ENCODE measurements at regions not wholly inside any gene's neighbourhood (a gene's known extent, or its start where the extent isn't known, plus 50 kb on each side); places are given as distances from the start of the nearest gene placed in this dataset.

DNA sequence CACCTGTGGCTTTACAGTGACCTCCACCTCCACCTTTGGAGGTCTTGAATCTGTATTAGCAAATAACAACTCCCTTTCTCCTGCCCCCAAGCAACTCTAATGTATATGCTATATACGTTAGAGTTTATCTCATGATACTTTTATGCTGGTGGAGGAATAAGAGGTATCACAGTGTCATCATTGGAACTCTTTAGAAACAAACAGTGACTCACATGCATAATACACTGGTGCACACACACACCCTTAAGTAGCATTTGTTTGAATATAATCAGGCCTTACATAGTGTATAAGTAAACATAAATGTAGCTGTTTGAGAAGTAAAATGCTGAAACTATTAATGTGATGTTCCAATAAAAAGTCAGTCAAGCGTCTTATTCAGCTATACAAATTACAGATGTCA lies 280.2 kb upstream of the C2CD4B start:
- no peak for DNase-seq

GRCh38 chr15:62446984-62447383 lies 281.9 kb upstream of the C2CD4B start:
- DNase-seq: no peak

DNA sequence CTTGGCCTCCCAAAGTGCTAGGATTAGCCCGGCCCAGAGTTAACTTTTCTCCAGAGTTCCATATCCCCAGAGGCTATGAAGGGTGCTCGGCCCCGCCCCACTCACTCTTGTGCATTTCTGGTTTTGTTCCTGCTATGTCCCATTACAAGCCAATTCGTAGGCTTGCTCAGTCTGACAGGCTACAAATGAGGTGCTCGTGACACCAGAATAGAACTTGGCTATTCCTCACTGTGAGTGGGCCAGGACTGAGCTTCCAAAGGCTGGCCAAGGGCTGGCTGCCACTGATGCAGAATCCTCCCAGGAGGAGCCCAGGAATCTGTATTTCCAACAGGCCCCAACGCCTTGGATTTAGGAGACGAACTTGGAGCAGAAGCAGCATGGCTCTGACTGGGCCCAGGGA lies 282.7 kb upstream of the C2CD4B start:
- DNase-seq: no peak

GRCh38 chr15:62449638-62450037 lies 284.6 kb upstream of the C2CD4B start:
- no peak for DNase-seq

DNA sequence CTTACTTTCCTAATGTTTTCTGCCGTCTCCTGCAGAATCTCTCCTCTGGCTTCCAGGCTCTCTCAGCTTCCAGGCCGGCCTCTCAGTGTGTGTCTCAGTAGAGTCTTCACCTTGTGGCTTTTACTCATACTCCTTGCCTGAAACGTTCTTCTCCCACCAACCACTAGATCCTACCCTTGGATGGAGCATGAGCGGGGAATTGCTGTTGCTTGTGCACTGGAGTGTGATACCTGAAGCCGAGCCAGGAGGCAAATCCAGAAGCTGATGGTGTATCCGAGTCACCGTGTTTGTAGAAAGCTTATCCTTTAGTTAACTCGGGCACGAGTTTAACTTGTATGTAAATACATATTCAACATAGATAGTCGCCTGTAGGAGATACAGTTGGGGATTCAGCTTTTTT lies 285.0 kb upstream of the C2CD4B start:
- no peak for DNase-seq

DNA sequence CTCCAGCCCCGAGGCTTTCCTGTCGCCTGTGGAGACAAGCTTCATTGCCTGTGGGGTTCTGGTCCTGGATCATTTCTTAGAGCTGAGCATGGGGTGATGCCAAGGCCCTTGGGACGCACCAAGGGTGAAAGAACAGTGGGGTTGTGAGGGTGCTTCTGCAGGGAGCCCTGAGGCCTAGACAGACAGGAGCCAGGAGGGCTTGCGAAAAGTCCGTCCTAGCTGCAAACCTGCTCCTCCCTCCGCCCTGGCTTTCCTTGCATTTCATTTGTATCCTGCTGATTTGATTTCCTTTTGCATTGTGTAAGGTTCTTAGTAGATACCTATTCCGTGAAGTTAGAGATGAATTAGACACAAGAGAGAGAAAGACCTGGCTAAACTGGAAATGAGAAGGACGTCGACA lies 286.9 kb upstream of the C2CD4B start:
- DNase-seq: no peak

- no peak for DNase-seq
These were observed 287.6 kb upstream of the C2CD4B start for GRCh38 chr15:62452667-62453066.

DNA sequence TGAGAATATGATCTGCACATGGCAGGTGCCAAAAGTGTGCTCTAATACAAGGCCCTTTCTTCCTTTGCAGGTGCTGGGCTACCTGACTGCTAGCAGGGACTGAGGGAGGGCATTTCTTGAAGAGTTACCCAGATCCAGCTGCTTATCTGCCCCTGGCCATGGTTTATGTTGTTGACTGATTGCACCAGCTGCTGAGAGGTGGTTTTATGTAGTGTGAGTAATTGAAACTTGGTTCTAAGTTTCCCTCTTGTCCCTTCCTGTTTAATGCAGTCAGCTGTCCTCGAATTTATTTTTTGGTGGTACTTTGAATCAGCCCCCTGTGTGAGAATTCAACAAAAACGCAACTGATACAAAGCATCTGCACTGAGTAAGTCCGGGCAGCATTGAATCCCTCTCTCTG lies 288.3 kb upstream of the C2CD4B start:
- DNase-seq: no peak

- DNase-seq: no peak
These were observed 288.9 kb upstream of the C2CD4B start for GRCh38 chr15:62453981-62454380.

- no peak for DNase-seq
These were observed 289.6 kb upstream of the C2CD4B start for GRCh38 chr15:62454567-62455172.

GRCh38 chr15:62455441-62455921 lies 290.4 kb upstream of the C2CD4B start:
- DNase-seq: no peak

DNA sequence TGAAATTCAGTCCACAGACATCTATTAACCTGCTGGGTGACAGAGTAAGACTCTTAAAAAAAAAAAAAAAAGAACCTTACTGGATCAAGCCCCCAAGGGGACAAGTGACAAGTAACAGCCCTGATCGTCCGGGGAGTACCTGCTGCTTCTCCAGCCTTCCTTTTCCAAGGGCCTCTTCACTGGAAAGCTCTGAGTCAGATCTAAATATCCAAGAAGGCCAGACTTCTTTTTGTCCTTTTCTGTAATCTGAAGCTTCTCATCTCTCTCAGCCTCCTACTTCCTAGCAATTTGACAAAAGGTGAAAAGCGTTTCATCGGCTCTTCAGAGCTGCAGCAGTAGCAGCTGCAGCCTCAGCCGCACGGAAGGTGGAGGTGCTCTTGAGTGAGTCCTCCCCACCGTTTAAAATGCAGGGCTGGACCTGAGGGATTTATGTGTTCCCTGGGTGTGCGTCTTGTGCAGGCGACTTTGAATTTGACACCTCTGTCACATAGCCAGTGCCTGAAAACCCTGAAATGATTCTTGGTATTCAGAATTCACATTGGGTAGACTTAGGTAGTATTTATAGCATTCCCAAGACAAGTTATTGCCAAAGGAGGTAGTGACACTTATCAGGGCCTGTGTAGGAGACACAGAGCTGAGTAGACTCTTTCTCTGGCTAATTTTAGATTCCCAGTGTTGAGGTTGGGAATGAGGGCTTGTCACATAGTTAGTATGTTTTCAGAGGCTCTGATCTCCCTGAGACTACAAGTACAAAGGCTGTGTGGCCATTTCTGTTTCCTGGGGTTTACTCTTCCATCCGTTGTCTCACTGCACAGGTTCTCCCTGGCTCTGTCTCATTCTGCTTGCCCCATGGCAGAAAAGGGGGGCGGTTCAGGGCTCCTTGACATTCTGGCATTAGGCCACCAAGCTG lies 291.2 kb upstream of the C2CD4B start:
- DNase-seq: no peak

- DNase-seq: no peak
These were observed 292.0 kb upstream of the C2CD4B start for GRCh38 chr15:62457100-62457499.

DNA sequence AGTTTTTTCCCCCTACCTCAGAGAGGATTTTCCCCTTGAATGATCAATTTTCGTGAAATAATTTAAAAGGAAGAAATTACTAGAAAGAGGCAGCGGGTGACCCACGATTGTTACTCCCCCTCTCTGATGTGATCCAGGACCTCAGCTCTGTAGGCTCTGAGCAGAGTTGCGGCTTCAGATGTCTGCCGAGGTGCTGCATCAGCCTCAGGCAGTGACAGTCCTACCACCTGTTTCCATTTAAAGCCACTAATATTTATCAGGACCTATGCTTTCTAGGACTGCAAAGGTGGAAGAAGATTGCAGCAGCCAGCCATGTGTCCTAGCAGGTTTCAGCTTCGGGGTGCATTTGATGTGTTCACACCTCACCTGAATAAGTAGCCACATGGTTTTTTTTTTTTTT lies 294.8 kb upstream of the C2CD4B start:
- DNase-seq: no peak

GRCh38 chr15:62462268-62462667 lies 297.2 kb upstream of the C2CD4B start:
- no peak for DNase-seq

DNA sequence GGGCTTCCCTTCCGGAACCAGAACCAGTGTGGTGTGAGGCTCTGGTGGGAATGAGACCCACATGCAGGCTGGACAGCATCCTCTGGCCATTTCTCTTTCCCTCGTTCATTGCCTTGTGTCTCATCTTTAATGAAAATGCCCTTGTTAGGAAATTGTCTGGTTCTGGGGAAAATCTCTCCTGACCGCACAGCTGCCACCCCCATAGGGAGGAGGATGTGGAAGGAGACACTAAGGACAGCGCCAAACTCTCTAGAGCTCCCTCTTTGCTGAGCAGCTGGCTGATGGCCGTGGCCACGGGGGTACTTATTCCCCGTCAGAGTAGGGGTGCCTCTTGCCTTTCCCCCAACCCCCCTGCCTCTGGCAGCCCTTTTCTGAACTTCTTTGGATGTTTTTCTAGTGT lies 297.6 kb upstream of the C2CD4B start:
- DNase-seq: no peak

GRCh38 chr15:62464705-62465104 lies 299.6 kb upstream of the C2CD4B start:
- DNase-seq: no peak

- no peak for DNase-seq
These were observed 300.1 kb upstream of the C2CD4B start for GRCh38 chr15:62465173-62465572.

GRCh38 chr15:62469478-62469873 lies 304.4 kb upstream of the C2CD4B start:
- no peak for DNase-seq

GRCh38 chr15:62469874-62470688 lies 305.0 kb upstream of the C2CD4B start:
- no peak for DNase-seq

DNA sequence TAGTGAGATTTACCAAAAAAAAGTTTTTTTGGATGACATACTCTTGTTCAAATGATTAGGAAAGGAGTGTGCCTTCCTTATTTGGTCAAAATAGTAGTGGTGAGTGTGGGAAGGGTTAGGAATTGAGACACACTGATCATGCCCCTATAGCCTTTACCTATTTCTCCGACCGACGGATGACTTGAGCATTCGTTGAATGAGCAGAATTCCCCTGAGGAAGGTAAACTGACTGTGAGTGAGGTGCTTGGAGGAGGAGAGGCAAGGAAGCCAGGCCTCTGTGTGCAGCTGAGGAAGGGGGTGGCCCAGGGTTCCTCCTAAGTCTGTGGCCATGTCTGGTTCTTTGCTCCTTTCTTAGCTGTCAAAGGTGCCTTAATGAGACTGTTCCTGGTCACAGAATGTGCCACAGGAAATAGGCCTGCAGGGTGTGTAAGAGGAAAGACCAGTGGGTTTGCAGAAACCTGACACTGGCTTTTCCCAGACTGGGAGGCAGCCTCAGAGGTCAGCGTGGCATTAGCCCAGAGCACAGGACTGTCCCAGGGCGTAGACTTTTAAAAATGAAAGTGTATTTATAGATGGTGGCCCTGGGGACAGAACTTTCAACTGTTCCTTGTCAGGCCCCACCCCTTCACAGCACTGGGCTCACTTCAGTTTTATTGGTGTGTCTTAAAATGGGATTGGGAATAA lies 307.7 kb upstream of the C2CD4B start:
- no peak for DNase-seq

GRCh38 chr15:62474021-62474770 lies 309.1 kb upstream of the C2CD4B start:
- DNase-seq: no peak

Data from stimulated activated CD4-positive, alpha-beta T cell treated with anti-CD3 and anti-CD28 coated beads, Interleukin-4, amount 100 ng/mL, for 24 hours (primary cell).